HCT116 (cell line): ENCODE measurements at regions not wholly inside any gene's neighbourhood (a gene's known extent, or its start where the extent isn't known, plus 50 kb on each side); places are given as distances from the start of the nearest gene placed in this dataset.

Source experiments
- ATAC-seq: fragments of 200-7000 bp; cut with Tn5 transposase; 2 replicates; pipeline ENCODE4 v1.9.1; 2020; ENCODE audit warnings: mild to moderate bottlenecking, moderate library complexity
- BruUV-seq: library from RNA; stranded (reverse); fragments of 400-500 nt; replicated peaks from 2 replicates; lab custom pipeline; 2021; lab: Mats Ljungman, UMichigan
- CTCF ChIA-PET: fragments of 300-600 bp; sonication (Branson Sonifier 250); formaldehyde crosslinking; loops from one replicate; lab custom pipeline; 2021; ENCODE audit warnings: antibody characterized with exemption; lab: Charles Lee
- POLR2A ChIA-PET: fragments of 300-600, 350-600 bp; sonication (Branson Sonifier 250); formaldehyde crosslinking; loops from one replicate; lab custom pipeline; 2021; ENCODE audit warnings: antibody characterized with exemption; lab: Charles Lee
- RAD21 ChIA-PET, 2 experiments: fragments of 300-600 bp; sonication (Branson Sonifier 250); formaldehyde crosslinking; loops; one replicate each; lab custom pipeline; 2023; ENCODE audit warnings: low total read pairs in 2 of 2; ENCODE audit not compliant: uncharacterized antibody in 2 of 2, unreplicated experiment in 2 of 2, low non-redundant PET in 1 of 2; lab: Charles Lee
- DNase-seq: peaks from one replicate; pipeline ENCODE4 v3.0.0-alpha.2; 2010; ENCODE audit warnings: low read depth, low spot score
- H2AFZ ChIP-seq: fragments of 200-600 bp; shearing (Covaris generic), sonication (generic); 2 replicates; pipeline ENCODE4 v1.6.1; 2017; ENCODE audit warnings: low read depth, mixed run types, mixed read lengths, antibody characterized with exemption, low read length; ENCODE audit not compliant: poor library complexity, severe bottlenecking
- H3K27ac ChIP-seq: 2 replicates; pipeline ENCODE4 v1.5.1; 2012; ENCODE audit warnings: low read depth, low read length
- H3K27me3 ChIP-seq: fragments of 200-600 bp; sonication (generic); 2 replicates; pipeline ENCODE4 v1.6.1; 2016; ENCODE audit warnings: mixed run types, low read length, mixed read lengths; ENCODE audit not compliant: insufficient read depth
- H3K36me3 ChIP-seq, 2 experiments: fragments of 200-500 bp in 1 of 2; fragments of 200-600 bp in 1 of 2; sonication (Bioruptor generic) in 1 of 2; sonication (generic) in 1 of 2; 2 replicates each; pipeline versions ENCODE4 v1.5.1 to v1.6.1; 2014 to 2016; ENCODE audit warnings: low read length in 2 of 2, inconsistent platforms in 1 of 2, mixed read lengths in 1 of 2, mixed run types in 1 of 2; ENCODE audit not compliant: insufficient read depth in 2 of 2, control insufficient read depth in 1 of 2
- H3K4me1 ChIP-seq, 2 experiments: fragments of 200-600 bp in 1 of 2; sonication (generic) in 1 of 2; 2 replicates each; pipeline versions ENCODE4 v1.5.1 to v1.6.1; 2012 to 2017; ENCODE audit warnings: low read length in 2 of 2, inconsistent platforms in 1 of 2, mild to moderate bottlenecking in 1 of 2, mixed read lengths in 1 of 2, mixed run types in 1 of 2, moderate library complexity in 1 of 2; ENCODE audit not compliant: insufficient read depth in 2 of 2, control insufficient read depth in 1 of 2
- H3K4me2 ChIP-seq: fragments of 200-600 bp; sonication (generic); 2 replicates; pipeline ENCODE4 v1.6.1; 2017; ENCODE audit warnings: mixed run types, low read length, mixed read lengths
- H3K4me3 ChIP-seq, 2 experiments: fragments of 200-600 bp in 1 of 2; sonication (generic) in 1 of 2; replicated peaks in 1 of 2; 2 replicates each; pipeline ENCODE4 v1.5.1; 2011 to 2016; ENCODE audit warnings: low read length in 2 of 2, control low read depth in 1 of 2, low read depth in 1 of 2, mild to moderate bottlenecking in 1 of 2, mixed read lengths in 1 of 2, mixed run types in 1 of 2
- H3K79me2 ChIP-seq: fragments of 200-600 bp; sonication (generic); 2 replicates; pipeline ENCODE4 v1.6.1; 2017; ENCODE audit warnings: mild to moderate bottlenecking, mixed run types, low read length, moderate library complexity, mixed read lengths; ENCODE audit not compliant: insufficient read depth
- H3K9ac ChIP-seq: fragments of 200-600 bp; sonication (generic); 2 replicates; pipeline ENCODE4 v1.6.1; 2016; ENCODE audit warnings: low read length, mixed read lengths
- H3K9me2 ChIP-seq: fragments of 200-600 bp; sonication (generic), shearing (Covaris generic); 2 replicates; pipeline ENCODE4 v1.6.1; 2017; ENCODE audit warnings: mixed run types, mild to moderate bottlenecking, moderate library complexity; ENCODE audit not compliant: insufficient read depth
- H3K9me3 ChIP-seq, 2 experiments: fragments of 200-500 bp in 1 of 2; fragments of 200-600 bp in 1 of 2; sonication (Bioruptor generic) in 1 of 2; sonication (generic) in 1 of 2; 2 replicates each; pipeline ENCODE4 v1.6.1; 2014 to 2017; ENCODE audit warnings: low read length in 2 of 2, mixed read lengths in 2 of 2, inconsistent platforms in 1 of 2, low read depth in 1 of 2, mild to moderate bottlenecking in 1 of 2, mixed run types in 1 of 2, moderate library complexity in 1 of 2; ENCODE audit not compliant: control insufficient read depth in 1 of 2, insufficient read depth in 1 of 2
- H4K20me1 ChIP-seq: fragments of 200-600 bp; sonication (generic), shearing (Covaris generic); 2 replicates; pipeline ENCODE4 v1.6.1; 2017; ENCODE audit warnings: mixed run types, mild to moderate bottlenecking, moderate library complexity; ENCODE audit not compliant: insufficient read depth
- EGR1 ChIP-seq: IDR thresholded peaks from 2 replicates; pipeline ENCODE4 v1.6.1; 2012; ENCODE audit warnings: low read depth
- ELF1 ChIP-seq: IDR thresholded peaks from 2 replicates; pipeline ENCODE4 v1.6.1; 2012; ENCODE audit warnings: low read depth, borderline replicate concordance
- EZH2 ChIP-seq: fragments of 200-600 bp; sonication (generic); IDR thresholded peaks from 2 replicates; pipeline ENCODE4 v1.6.1; 2017; ENCODE audit warnings: antibody characterized with exemption, mixed run types
- FOSL1 ChIP-seq: IDR thresholded peaks from 2 replicates; pipeline ENCODE4 v1.6.1; 2012; ENCODE audit warnings: low read depth
- JUND ChIP-seq: IDR thresholded peaks from 2 replicates; pipeline ENCODE4 v1.6.1; 2012
- POLR2A ChIP-seq: IDR thresholded peaks from 2 replicates; pipeline ENCODE4 v1.7.0; 2011; ENCODE audit warnings: borderline replicate concordance; ENCODE audit not compliant: insufficient read depth, insufficient read length; ENCODE audit errors: extremely low read depth
- POLR2AphosphoS5 ChIP-seq: IDR thresholded peaks from 2 replicates; pipeline ENCODE4 v1.6.1; 2011; ENCODE audit warnings: mild to moderate bottlenecking, low read depth, low read length, moderate library complexity
- SRF ChIP-seq: IDR thresholded peaks from 2 replicates; pipeline ENCODE4 v1.6.1; 2012; ENCODE audit warnings: low read depth
- TCF7L2 ChIP-seq: IDR thresholded peaks from 2 replicates; pipeline ENCODE4 v1.7.0; 2011; ENCODE audit warnings: borderline replicate concordance, inconsistent platforms; ENCODE audit not compliant: insufficient read depth, insufficient read length; ENCODE audit errors: extremely low read depth
- ZNF274 ChIP-seq: fragments of 200-500 bp; sonication (Bioruptor generic); IDR thresholded peaks from 2 replicates; pipeline ENCODE4 v1.6.1; 2014; ENCODE audit warnings: mild to moderate bottlenecking, low read depth, low read length, inconsistent platforms
- intact Hi-C: fragments of 100-400 bp; cut with micrococcal nuclease; formaldehyde crosslinking; loops from 2 replicates; pipeline ENCODE4 v1.10.0; 2022
- TF ChIP-seq, protein P1 (sequence below): IDR thresholded peaks from 2 replicates; pipeline ENCODE4 v1.6.1; 2012; ENCODE audit warnings: low read depth
- TF ChIP-seq, protein P2 (sequence below): IDR thresholded peaks from 2 replicates; pipeline ENCODE4 v1.6.1; 2011; ENCODE audit warnings: mild to moderate bottlenecking, low read length, moderate library complexity; ENCODE audit not compliant: insufficient replicate concordance; ENCODE audit errors: extremely low read depth
- TF ChIP-seq, protein P3 (sequence below), 3 experiments: fragments of 200-600 bp in 1 of 3; sonication (generic) in 1 of 3; IDR thresholded peaks in 2 of 3; conservative IDR thresholded peaks in 1 of 3; 2 replicates each; pipeline ENCODE4 v1.5.1; 2012 to 2017; ENCODE audit warnings: low read depth in 2 of 3, low read length in 2 of 3, antibody characterized with exemption in 1 of 3, borderline replicate concordance in 1 of 3, control low read depth in 1 of 3, mild to moderate bottlenecking in 1 of 3, mixed read lengths in 1 of 3, mixed run types in 1 of 3, moderate library complexity in 1 of 3; ENCODE audit not compliant: insufficient read depth in 1 of 3

DNA sequence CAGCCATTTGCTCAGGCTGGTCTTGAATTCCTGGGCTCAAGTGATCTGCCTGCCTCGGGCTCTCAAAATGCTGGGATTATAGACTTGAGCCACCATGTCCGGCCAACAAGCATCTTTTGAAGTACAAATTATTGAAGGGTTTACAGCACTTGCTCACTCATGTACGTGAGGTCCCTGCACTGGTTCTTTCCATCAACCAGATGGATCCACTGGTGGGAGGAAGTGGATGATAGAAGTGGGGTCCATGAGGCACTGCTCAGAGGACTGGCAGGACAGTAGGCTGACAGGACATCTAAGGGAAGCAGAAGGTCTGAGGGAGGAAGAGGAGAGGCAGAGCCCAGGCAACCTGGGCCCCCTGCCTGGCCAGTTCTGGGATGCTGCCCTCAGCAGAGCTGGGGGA lies 109.2 kb upstream of the NXT1 start (continued):
- TF ChIP-seq, protein P1, sequence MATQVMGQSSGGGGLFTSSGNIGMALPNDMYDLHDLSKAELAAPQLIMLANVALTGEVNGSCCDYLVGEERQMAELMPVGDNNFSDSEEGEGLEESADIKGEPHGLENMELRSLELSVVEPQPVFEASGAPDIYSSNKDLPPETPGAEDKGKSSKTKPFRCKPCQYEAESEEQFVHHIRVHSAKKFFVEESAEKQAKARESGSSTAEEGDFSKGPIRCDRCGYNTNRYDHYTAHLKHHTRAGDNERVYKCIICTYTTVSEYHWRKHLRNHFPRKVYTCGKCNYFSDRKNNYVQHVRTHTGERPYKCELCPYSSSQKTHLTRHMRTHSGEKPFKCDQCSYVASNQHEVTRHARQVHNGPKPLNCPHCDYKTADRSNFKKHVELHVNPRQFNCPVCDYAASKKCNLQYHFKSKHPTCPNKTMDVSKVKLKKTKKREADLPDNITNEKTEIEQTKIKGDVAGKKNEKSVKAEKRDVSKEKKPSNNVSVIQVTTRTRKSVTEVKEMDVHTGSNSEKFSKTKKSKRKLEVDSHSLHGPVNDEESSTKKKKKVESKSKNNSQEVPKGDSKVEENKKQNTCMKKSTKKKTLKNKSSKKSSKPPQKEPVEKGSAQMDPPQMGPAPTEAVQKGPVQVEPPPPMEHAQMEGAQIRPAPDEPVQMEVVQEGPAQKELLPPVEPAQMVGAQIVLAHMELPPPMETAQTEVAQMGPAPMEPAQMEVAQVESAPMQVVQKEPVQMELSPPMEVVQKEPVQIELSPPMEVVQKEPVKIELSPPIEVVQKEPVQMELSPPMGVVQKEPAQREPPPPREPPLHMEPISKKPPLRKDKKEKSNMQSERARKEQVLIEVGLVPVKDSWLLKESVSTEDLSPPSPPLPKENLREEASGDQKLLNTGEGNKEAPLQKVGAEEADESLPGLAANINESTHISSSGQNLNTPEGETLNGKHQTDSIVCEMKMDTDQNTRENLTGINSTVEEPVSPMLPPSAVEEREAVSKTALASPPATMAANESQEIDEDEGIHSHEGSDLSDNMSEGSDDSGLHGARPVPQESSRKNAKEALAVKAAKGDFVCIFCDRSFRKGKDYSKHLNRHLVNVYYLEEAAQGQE: no peak
- TF ChIP-seq SRF (no peak), POLR2AphosphoS5 (no peak), FOSL1 (no peak), EZH2 (no peak), POLR2A (no peak), JUND (no peak)
- TF ChIP-seq, protein P2, sequence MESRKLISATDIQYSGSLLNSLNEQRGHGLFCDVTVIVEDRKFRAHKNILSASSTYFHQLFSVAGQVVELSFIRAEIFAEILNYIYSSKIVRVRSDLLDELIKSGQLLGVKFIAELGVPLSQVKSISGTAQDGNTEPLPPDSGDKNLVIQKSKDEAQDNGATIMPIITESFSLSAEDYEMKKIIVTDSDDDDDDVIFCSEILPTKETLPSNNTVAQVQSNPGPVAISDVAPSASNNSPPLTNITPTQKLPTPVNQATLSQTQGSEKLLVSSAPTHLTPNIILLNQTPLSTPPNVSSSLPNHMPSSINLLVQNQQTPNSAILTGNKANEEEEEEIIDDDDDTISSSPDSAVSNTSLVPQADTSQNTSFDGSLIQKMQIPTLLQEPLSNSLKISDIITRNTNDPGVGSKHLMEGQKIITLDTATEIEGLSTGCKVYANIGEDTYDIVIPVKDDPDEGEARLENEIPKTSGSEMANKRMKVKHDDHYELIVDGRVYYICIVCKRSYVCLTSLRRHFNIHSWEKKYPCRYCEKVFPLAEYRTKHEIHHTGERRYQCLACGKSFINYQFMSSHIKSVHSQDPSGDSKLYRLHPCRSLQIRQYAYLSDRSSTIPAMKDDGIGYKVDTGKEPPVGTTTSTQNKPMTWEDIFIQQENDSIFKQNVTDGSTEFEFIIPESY: no peak

DNA sequence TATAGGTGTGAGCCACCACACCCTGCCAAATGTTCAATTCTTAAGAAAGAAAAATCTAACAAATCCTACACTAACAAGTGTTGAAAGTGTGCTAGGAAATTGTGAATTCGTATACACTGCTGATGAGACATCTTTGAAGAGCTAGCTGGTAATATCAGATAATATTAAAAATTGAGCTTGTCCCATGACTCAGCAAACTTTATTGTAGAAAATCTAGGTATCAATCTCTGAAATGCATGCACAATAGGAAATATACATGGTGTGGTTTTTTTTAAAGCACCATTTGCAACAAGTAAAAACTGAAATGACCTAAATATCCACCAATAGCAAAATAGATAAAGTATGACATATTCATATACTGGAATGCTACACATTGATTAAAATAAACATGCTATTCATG lies 110.1 kb upstream of the NXT1 start:
- no peak for ATAC-seq
- H3K9me2 ChIP-seq: no peaks in the 10 kb centered on the region
- intact Hi-C loops: no loop called here
- no peak for TF ChIP-seq TCF7L2
- no peak for TF ChIP-seq JUND
- no peak for TF ChIP-seq EZH2
- TF ChIP-seq ZNF274: no peak
- TF ChIP-seq EGR1: no peak
- no peak for TF ChIP-seq ELF1
- TF ChIP-seq FOSL1: no peak
- TF ChIP-seq, protein P1: no peak
- TF ChIP-seq, protein P3, sequence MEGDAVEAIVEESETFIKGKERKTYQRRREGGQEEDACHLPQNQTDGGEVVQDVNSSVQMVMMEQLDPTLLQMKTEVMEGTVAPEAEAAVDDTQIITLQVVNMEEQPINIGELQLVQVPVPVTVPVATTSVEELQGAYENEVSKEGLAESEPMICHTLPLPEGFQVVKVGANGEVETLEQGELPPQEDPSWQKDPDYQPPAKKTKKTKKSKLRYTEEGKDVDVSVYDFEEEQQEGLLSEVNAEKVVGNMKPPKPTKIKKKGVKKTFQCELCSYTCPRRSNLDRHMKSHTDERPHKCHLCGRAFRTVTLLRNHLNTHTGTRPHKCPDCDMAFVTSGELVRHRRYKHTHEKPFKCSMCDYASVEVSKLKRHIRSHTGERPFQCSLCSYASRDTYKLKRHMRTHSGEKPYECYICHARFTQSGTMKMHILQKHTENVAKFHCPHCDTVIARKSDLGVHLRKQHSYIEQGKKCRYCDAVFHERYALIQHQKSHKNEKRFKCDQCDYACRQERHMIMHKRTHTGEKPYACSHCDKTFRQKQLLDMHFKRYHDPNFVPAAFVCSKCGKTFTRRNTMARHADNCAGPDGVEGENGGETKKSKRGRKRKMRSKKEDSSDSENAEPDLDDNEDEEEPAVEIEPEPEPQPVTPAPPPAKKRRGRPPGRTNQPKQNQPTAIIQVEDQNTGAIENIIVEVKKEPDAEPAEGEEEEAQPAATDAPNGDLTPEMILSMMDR (IDR thresholded peaks at IDR 0.05 in 2 of 3, conservative IDR thresholded peaks at IDR 0.05 in 1 of 3; ENCODE audit: borderline replicate concordance in 1 of 3, insufficient read depth in 1 of 3, low read depth in 2 of 3, low read length in 2 of 3): no peak

More for the DNA sequence above, 110.1 kb upstream of the NXT1 start:
- Histone ChIP-seq H3K36me3 (no peaks in the 10 kb centered on the region), H3K4me3 (no peak overlapping the region), H3K4me2 (no peak overlapping the region), H2AFZ (no peak overlapping the region), H4K20me1 (no peaks in the 10 kb centered on the region), H3K79me2 (no peaks in the 10 kb centered on the region), H3K27ac (no peak overlapping the region), H3K27me3 (peaks cover 8% of the 10 kb centered on the region), H3K9me3 (no peaks in the 10 kb centered on the region), H3K4me1 (no peaks in the 10 kb centered on the region), H3K9ac (no peak overlapping the region)
- DNase-seq: no peak
- RAD21 ChIA-PET: no interaction called here
- POLR2A ChIA-PET: no interaction called here
- no TSS peak for BruUV-seq
- CTCF ChIA-PET: no interaction called here
